GM19455 (cell line): ENCODE measurements at regions not wholly inside any gene's neighbourhood (a gene's known extent, or its start where the extent isn't known, plus 50 kb on each side); places are given as distances from the start of the nearest gene placed in this dataset.
"Not testable (repeated sequence)": the region's sequence is repeated elsewhere in the genome, so short reads cannot be mapped to it uniquely, and the experiment has no call there.

Experiments
- ATAC-seq: cut with Tn5 transposase; IDR thresholded peaks from one replicate; pipeline ENCODE4 v1.9.1; 2021; ENCODE audit not compliant: unreplicated experiment

DNA sequence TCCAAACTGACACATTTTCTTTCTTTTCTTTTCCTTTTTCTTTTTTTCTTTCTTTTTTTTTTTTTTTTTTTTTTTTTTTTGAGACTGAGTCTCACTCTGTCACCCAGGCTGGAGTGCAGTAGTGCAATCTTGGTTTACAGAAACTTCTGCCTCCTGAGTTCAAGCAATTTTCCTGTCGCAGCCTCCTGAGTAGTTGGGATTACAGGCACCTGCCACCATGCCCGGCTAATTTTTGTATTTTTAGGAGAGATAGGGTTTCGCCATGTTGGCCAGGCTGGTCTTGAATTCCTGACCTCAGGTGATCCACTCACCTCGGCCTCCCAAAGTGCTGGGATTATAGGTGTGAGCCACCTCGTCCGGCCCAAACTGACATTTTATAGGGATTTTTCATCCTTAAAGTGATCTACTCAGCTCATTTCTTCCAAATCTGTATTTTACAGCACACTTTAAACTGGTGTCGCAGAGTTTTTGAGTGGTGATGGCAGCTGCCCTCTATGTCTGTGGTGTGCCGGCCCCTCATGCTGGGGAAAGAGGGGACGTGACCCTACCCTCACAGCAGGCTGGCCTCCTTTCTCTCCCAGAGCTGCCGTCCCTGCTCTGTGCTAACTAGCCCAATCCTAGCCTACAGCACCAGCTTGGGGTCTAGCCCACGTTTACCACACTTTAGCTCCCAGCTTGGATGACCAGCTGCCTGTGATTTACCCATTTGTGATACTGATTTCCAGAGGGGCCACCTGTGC, 211.9 kb upstream of the HAAO start:
- not testable (repeated sequence) for ATAC-seq

DNA sequence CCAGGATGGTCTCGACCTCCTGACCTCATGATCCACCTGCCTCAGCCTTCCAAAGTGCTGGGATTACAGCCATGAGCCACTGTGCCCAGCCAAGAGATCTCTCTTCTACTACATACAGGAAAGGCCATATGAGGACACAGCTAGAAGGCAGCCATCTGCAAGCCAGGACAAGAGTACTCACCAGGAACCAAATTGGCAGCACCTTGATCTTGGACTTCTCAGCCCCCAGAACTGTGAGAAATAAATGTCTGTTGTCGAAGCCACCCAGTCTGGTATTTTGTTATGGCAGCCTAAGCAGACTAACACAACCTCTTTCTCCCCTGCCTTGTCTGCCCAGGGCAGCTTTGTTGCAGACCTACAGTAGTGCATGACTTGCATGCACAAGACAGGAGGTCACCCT, 211.3 kb upstream of the HAAO start:
- ATAC-seq = no peak

DNA sequence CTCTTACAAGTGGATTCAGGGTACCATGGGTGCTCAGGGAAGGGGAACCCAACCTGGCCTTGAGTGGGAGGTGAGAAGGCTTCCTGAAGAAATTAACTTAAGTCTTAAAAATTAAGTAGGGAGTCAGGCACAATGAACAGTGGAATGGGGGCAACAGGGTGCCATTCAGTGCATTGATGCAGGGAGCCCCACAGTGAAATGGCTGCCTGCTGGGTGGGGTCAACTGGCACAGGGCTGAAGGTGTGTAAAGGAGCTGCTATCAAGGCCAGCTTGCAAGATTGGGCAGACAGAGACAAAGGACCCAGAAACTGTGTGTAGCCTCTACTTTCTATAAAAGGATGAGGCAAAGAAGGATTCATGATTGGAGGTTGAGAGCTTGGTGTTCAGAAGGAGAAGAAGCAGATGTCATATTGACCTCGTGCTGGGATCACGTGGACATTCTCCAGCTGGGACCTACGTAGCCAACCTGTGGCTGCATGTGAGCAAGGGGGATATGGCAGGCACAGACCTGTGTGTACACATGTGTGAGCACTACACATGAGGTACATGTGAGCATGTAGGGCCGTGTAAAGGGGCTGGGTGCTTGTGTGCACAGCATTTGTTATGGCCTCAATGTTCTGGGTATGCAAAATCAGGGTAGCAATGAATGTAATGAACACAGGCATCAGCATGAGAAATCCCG, 209.5 kb upstream of the HAAO start:
- no peak for ATAC-seq

DNA sequence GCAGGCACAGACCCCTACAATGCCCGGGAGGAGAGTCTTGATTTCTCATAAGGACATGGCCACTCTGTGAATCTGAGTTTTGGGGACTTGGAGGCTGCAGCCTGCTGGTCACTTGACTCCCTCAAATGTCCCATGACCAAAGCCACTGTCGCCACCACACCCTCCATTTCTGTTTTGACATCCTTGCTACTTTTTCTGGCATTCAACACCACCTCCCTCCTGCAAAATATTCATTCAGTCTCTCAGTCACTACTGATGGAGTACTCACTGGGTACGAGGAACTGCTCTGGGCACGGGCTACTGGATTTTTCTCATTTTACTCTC, 208.6 kb upstream of the HAAO start:
- ATAC-seq = no peak

DNA sequence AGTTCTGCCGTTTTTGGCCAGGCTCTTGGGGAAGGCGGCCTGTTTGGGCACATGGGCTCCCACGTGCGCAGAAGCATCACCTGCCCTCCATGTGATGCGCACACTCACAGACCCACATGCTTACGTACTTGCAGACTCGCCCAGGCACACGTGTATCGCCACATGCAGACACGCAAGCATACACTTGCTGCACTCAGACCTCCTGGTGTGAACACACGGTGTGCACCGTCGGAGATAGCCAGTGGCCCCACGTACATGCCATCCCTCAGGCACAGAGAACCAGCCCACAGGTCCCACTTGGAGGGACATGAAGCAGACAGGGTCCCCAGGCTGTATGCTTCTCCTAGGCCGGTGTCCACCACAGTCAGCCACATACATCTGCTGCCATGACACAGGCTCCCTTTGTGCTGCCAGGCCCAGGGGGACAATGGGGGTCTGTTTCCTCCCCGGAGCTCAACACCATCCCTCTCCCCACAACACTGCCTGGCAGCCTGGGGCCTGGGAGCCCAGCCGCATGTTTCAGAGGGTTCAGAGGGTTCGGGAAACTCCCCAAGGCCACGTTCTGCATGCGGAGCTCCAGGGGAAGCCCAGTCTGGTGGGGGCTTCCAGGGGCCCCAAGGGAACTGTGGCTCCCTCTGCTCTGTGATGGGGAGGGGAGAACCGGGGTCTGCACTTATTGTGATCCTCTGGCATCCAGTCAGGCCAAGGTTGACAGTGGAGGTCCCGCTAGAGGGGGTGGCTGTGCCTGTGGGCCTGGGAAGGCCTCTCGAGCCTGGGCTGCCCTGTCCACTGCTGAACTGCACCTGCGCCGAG, 208.1 kb upstream of the HAAO start:
- ATAC-seq = no peak

DNA sequence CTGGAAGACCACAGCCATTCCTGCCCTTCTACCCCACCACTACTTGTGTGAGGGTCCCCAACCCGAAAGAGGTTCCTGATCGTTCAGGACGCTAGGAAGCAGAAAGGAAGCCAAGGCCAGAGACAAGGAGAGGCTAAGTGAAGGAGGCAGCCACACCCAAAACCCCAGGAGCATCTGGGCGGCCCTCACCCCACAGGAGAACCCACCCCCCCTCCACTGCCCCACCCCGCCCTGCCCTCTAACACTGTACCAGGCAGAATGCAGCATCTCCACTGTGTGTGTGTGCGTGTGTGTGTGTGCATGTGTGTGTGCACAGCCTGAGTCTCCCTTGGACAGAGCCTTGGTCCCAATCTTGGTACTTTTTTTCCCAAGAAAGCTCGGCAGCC, 207.5 kb upstream of the HAAO start:
- no peak for ATAC-seq

DNA sequence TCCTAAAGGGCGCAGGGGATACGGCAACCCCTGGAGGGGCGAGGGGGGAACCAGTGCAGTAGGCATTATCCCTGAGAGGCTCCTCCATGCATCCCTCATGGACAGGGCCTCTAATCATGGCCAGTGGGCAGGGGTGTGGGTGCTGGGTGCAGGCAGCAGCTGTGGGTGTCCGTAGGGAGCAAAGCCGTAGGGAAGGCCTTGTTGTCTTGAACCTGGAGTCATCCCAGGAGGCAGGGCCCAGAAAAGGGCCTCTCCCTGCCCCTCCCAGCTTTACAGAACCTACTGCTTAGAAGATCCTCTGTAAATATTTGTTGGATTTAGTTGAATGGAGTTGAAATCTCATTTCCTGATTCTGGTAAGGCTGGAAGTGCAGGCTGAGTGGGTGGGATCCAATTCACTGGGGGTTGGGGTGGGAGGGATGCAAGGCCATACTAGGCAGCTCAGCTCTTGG, 207.0 kb upstream of the HAAO start:
- no peak for ATAC-seq

DNA sequence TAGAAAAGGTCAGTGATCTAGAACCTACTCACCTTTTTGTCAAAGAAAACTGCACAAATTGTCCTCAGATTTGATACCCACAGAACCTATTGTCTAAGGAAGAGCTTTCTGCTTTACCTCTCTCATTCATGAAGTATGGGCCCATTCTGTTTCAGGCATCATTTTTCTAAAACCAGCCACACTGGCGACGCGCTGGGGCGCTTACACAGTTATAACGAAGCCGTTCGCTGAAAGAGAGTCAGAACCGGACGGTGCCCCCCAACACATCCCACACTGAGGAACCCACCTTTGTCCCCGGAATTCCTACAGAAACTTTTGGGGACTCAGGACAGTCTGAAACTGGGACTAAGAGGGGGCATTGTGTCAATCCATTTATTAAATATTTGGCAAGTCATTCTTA, 206.3 kb upstream of the HAAO start:
- no peak for ATAC-seq

DNA sequence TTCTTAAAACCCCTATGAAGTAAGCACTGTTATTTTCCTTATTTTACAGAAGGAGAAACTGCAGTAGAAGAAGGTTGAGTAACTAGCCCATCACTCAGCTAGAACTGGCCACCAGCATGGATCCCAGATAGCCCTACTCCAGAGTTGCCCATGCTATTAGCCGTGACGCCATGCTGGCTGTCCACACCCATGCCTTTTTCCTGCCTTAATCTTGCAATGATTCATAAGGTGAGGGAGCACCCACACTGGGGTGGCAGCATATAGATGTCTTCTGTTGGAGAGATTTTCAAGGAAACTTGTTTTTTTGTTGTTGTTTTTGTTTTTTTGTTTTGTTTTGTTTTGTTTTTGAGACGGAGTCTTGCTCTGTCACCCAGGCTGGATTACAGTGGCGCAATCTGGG, 204.1 kb upstream of the HAAO start:
- no peak for ATAC-seq

DNA sequence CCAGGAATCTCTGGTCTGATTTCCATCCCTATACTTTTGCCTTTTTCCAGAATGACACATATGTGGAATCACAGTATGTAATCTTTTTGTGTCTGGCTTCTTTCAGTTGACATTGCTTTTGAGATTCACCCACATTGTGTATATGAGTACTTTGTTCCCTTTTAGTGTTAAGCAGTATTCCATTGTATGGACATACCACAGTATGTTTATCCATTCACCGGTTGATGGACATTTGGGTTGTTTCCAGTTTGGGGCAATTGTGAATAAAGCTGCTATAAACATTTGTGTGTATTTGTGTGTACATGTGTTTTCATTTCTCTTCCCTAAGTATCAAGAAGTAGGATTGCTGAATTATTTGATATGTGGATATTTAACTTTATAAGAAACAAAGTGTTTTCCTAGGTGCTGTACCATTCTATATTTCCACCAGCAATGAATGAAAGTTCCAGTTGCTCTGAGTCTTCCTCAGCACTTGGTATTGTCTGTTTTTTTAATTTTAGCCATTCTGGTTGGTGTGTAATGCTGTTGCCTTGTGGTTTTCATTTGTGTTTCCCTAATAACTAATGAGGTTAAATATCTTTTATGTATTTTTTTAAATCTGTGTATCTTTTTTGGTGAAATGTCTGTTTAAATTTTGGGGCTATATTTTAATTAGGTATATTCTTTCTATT, 203.5 kb upstream of the HAAO start:
- ATAC-seq = no peak

DNA sequence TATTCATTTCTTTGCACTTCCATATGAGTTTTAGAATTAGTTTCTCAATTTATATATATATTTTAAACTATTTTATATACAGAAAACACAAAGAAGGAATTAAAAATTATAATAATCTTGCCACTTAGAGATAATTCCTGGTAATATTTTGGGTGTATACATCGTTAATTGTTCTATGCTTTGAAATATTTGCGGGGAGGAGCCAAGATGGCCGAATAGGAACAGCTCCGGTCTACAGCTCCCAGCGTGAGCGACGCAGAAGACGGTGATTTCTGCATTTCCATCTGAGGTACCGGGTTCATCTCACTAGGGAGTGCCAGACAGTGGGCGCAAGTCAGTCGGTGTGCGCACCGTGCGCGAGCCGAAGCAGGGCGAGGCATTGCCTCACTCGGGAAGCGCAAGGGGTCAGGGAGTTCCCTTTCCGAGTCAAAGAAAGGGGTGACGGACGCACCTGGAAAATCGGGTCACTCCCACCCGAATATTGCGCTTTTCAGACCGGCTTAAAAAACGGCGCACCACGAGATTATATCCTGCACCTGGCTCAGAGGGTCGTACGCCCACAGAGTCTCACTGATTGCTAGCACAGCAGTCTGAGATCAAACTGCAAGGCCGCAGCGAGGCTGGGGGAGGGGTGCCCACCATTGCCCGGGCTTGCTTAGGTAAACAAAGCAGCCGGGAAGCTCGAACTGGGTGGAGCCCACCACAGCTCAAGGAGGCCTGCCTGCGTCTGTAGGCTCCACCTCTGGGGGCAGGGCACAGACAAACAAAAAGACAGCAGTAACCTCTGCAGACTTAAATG, 197.1 kb upstream of the HAAO start:
- not testable (repeated sequence) for ATAC-seq

DNA sequence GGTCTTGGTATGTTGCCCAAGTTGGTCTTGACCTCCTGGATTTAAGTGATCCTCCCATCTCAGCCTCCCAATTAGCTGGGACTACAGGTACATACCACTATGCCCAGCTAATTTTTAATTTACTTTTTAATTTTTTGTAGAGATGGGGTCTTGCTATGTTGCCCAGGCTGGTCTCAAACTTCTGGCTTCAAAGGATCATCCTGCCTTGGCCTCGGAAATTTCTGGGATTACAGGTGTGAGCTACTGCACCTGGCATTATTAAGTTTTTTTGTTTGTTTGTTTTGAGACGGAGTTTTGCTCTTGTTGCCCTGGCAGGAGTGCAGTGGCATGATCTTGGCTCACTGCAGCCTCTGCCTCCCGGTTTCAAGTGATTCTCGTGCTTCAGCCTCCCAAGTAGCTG, 195.7 kb upstream of the HAAO start:
- not testable (repeated sequence) for ATAC-seq

DNA sequence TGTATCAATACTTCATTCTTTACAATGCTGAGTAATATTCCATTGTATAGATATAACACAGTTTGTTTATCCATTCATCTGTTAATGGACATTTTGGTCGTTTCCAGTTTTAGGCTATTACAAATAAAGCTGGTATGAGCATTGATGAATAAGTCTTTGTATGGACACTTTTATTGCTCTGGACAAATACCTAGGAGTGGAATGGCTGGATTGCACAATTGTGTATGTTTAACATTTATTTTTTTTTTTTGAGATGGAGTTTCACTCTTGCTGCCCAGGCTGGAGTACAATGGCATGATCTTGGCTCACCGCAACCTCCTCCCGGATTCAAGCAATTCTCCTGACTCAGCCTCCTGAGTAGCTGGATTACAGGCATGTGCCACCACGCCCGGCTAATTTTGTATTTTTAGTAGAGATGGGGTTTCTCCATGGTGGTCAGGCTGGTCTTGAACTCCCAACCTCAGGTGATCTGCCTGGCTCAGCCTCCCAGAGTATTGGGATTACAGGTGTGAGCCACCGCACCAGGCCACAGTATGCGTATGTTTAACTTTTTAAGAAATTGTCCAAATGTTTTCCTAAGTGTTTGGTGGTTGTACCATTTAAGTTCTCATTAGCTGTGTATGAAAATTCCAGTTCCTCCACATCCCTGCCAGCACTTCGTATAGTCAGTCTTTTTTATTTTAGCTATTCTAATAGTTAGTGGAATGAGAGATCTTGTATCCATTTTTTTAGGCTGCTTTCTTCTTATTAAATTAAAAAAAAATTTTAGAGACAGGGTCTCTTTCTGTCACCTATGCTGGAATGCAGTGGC, 194.9 kb upstream of the HAAO start:
- no peak for ATAC-seq

DNA sequence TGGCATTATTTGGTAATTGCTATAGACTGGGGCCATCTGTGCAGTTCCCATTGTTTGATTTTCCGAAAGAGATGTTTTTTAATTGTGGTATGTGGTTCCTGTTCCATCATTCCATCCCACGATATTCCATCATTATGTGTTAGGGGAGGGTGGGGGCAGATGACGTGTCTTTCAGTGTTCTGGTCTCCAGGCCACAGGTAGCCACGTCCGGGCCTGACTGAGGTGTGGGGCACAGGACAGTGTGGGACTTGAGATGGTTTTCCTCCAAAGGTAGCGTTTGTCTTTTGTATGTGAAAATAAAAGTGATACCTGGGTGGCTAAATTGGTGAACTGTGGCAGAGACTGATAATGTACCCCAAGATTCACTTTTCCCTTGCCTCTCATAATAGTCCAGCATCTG, 192.2 kb upstream of the HAAO start:
- ATAC-seq = no peak

DNA sequence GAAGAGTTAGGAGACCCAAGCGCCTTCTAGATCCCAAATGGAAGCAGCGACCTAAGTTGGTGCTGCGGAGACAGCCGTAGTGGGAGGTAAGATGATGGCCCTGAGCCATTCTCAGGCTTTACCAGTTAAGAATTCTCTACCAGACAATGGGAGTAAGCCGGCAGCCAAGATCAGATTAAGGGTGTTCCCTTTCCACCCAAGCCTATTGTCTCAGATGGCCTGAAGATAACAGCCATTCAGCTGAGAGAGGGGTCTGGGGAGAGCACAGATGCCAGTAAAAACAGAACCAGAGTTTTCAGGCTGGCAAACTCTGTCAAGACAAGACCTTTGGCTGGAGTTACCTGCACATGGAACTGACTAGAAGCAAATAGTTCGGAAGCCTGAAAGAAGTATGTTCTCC, 191.7 kb upstream of the HAAO start:
- no peak for ATAC-seq

DNA sequence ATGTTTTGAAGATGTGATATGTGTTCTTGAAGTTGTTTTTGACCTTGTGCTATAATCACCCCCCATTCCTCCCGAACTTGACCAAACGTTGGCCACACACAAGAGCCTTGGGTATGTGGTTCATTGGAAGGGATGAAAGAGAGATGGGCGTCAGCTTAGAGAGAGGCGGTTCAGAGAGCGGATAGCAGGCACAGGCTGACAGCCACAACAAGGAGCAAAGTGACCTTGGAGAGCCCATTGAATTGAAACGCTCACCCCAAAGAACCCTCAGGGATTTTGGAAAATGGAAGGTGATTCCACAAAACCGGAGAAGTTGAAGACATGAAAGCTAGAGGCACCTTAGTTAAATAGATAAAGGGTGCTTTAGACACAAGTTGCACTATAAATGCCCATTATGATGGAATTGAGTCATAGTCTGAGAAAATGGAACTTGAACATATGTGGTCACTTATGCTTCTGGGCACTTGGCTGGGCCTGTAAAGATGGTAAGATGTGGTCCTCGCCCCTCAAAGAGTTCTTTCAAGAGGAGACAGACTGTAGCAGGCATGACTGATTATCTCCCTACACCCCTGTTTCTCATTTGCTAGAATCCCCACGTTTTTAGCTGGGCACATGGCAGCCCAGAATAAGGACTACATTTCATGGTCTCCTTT, 188.5 kb upstream of the HAAO start:
- no peak for ATAC-seq

DNA sequence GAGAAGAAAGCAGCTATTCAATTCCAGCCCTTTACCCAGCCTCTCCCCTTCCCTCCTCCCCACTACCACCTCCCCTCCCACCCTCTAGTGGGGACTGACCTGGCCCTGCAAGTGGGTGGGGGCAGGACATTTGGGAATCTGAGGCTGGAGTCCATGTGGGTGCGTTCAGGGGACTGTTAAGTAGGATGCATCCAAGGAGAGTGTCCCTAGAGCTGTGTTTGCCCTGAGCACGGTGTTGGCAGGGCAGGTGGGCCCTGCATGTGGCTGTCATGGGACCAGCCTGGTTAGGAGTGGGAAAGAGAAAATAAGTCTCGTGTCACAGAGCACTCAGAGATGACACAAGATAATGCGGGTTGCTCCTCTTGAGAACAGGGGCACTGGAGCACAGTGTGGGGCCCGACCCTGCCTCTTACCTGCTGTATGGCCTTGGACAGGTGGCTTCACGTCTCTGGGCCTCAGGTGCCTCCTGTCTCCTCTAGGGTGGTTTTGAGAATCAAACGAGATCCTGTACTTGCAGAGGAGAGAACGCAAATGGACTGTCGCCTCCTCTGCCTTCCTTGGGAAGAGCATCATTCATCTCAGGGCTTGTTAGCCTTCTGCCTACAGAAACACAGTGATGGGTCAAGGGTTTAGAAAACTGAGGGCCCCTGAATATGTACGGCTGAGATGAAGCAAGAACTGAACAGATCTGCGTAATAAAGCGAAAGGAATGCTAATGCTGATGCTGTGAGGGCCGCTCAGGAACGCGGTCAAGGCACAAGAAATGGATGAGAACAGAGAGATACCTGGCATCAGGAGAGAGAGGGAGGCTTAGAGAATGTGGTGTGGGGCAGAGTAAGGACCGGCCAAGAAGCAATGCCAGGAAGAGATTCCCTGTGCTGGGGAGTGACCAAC, 187.7 kb upstream of the HAAO start:
- ATAC-seq = no peak

DNA sequence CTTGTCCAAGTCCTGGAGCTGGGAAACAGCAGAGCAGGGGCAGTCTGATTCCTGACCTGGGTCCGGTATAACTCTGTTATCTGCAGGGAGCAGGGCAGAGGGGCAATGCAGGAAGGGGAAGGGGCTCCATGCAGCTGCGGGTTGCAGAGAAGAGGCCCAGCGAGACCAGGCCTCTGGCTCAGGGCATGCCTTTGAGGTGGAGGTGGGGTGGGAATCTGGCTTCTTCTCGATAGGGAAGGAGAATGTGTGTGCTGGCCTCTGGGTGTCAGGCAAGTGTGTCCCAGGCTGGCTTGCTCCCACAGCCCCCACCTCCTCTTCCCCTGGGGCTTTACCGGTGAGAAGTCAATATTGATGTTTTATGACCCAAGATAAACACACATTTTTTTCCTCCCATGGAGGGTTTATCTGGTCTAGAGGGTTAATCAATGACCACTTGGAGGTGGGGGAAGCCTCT, 187.1 kb upstream of the HAAO start:
- ATAC-seq = no peak
